ENCODE measurements at regions not wholly inside any gene's neighbourhood (a gene's known extent, or its start where the extent isn't known, plus 50 kb on each side); places are given as distances from the start of the nearest gene placed in this dataset.

DNA sequence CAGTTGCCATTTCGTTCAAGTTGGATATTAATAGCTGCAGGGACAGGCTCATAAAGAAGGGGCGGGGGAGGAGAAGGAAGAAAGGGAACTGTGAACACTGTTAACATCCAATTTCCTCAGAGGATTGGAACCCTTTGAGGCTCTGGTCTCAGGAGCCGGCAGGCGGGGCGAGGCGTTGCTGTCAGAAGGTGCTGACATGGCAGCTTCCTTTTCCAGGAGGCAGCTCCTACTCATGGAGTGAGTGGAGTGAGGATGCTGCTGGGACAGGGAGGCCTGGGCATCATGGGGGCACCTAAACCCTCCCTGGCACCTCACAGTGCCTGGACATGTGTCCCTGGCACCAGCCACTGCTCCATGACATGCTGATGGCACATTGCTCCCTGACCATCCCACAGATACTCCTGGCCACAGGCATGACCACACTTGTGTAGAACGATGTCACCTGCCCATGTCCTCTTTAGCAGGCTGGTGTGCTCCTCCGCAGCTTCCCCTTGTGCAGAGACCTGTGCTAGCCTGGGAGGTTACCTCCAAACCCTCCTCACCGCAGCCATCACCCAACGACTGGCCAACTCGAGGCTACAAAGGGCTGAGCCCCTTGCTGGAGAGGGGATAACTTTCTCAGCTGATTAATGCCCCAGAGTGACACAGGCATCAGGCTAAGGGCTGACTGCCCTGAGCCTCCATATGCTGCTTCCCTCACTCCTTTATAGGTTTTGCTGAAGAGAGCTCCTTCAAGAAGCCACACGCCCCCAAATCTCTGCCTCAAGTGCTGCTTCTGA is 79.6 kb upstream of the NECTIN1 start:
- H3K4me3 Mint-ChIP-seq = no peak overlapping the region
- no peak overlapping the region for H3K27ac Mint-ChIP-seq
- no peak for DNase-seq
- no peaks in the 10 kb centered on the region for H3K27me3 Mint-ChIP-seq
- no peaks in the 10 kb centered on the region for H3K4me1 Mint-ChIP-seq (ENCODE audit: low read depth)
- no peaks in the 10 kb centered on the region for H3K9me3 Mint-ChIP-seq
- H3K36me3 Mint-ChIP-seq (ENCODE audit: low read depth) = no peaks in the 10 kb centered on the region

DNA sequence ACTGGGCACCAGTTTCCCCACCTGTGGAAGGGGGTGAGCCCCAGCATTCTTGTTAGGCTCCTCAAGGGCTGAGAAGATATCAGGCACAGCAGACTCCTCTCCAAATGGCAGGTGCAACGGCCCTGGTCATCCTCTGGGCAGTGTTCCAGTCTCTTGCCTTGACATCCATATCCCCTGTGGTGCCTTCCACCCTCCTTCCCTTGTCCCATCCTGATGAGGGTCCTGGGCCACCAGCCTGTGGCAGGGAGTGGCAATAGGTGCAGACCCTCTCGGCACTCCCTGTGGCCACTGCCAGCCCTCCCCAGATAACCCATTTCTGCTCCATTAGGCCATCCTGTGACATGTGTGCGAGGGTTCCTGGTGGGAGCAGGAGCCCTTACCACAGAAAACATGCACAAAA is 78.8 kb upstream of the NECTIN1 start:
- H3K4me1 Mint-ChIP-seq (ENCODE audit: low read depth) = no peaks in the 10 kb centered on the region
- no peak overlapping the region for H3K27ac Mint-ChIP-seq
- no peaks in the 10 kb centered on the region for H3K9me3 Mint-ChIP-seq
- DNase-seq = no peak
- no peaks in the 10 kb centered on the region for H3K36me3 Mint-ChIP-seq (ENCODE audit: low read depth)
- H3K27me3 Mint-ChIP-seq = no peaks in the 10 kb centered on the region
- no peak overlapping the region for H3K4me3 Mint-ChIP-seq

DNA sequence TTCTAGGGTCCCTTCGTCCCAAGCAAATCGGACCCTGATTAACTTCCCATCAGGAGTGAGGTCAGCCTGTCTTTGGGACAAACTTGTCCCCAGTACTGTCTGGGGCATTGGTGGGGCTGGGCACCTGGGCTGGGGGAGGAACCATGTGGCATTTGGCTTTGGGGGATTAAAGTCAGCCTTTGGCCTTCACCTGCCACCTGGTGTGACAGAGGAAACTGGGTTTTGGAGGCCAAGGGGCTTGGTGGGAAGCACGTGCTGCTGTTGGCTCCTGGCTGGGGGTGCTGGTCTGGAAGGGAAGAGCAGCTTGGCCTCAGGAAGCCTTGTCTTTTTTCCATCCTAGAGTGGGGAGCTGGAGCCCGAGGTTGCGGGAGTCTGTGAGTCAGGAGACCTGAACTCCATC is 78.4 kb upstream of the NECTIN1 start:
- DNase-seq = no peak
- Mint-ChIP-seq H3K4me1 (ENCODE audit: low read depth) (no peaks in the 10 kb centered on the region), H3K4me3 (no peak overlapping the region), H3K36me3 (ENCODE audit: low read depth) (no peaks in the 10 kb centered on the region), H3K9me3 (no peaks in the 10 kb centered on the region), H3K27me3 (no peaks in the 10 kb centered on the region), H3K27ac (no peak overlapping the region)

DNA sequence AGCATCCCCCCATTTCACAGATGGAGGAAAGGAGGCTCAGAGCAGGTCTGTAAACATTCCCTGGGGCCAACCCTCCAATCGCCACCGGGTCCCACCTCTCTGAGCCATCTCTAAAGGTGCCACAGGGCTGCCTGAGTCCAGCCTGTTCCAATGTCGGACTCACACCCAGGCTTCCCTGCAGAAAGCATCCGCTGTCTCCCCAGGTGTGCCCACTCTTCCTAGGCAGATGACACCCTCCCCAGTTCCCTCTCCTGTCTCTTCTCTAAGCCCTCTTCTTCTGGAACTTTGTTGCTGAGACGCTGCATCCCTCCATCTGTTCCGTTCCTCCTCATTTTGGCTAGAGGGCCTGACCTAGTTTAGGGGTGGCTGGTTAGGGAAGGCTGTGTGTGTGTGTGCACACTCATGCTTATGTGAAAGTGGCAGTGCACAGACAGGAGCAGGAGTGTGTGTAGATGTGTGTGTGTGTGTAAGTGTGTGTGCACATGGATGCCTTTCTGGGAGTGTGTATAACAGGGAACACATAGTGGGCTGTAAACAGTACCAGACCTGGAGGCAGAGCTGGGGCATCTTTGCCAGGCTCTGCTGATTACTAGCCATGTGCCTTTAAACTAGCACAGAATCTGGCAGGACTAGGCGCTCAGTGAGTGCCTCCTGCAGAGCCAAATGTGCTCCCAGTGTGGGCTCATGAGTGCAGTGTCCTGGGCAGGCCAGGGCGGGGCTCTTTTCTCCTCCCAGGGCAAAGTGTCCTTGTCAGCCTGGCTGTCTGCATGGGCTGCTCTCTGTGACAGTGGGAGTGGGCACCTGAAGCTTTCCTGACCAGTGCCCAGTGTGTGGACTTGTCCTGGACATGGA is 77.3 kb upstream of the NECTIN1 start:
- no peak overlapping the region for H3K27ac Mint-ChIP-seq
- H3K4me3 Mint-ChIP-seq = no peak overlapping the region
- peaks cover 4% of the 10 kb centered on the region for H3K27me3 Mint-ChIP-seq
- no peaks in the 10 kb centered on the region for H3K4me1 Mint-ChIP-seq (ENCODE audit: low read depth)
- no peaks in the 10 kb centered on the region for H3K9me3 Mint-ChIP-seq
- DNase-seq = no peak
- H3K36me3 Mint-ChIP-seq (ENCODE audit: low read depth) = no peaks in the 10 kb centered on the region

DNA sequence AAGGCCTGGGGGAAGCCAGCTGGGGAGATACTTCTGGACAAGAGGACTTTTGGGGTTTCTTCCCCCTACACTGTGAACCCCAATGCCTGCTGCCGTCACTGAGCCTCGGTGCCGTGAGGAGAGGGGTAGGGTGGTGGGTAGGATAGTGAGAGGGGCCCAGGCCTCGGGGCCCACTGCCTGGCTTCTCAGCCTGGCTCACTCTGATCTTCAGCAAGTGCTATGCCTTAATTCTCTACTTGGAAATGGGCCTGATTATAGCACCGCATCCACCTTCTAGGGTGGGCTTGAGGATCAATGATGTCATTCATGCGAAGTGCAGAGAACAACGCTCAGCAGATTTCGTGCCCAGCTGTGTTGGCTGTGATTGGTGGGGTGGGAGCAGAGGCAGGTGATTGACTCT is 76.7 kb upstream of the NECTIN1 start:
- Mint-ChIP-seq H3K9me3 (no peaks in the 10 kb centered on the region), H3K36me3 (ENCODE audit: low read depth) (no peaks in the 10 kb centered on the region), H3K4me1 (ENCODE audit: low read depth) (no peaks in the 10 kb centered on the region), H3K27me3 (peaks cover 4% of the 10 kb centered on the region), H3K27ac (no peak overlapping the region), H3K4me3 (no peak overlapping the region)
- DNase-seq = no peak

DNA sequence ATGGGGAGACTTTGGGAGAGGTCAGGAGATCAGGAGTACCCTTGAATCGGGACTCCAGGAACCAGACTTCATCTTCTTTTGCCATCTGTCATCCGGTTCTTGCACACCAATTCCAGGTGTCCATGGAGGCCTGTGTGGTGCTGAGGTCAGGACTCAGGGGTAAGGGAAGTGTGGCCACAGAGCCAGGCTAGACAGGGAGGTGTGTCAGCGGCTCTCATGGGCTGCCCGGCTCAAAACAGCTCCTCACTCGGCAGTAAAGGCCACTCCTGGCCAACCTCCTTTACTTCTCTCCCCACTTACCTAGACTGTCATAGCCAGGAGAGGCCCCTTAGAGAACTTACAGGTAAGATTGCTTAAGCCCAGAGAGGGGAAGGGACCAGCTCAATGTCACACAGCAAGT is 75.7 kb upstream of the NECTIN1 start:
- Mint-ChIP-seq H3K27ac (no peak overlapping the region), H3K4me1 (ENCODE audit: low read depth) (no peaks in the 10 kb centered on the region), H3K27me3 (peaks cover 4% of the 10 kb centered on the region), H3K4me3 (no peak overlapping the region), H3K9me3 (no peaks in the 10 kb centered on the region), H3K36me3 (ENCODE audit: low read depth) (no peaks in the 10 kb centered on the region)
- DNase-seq = no peak

DNA sequence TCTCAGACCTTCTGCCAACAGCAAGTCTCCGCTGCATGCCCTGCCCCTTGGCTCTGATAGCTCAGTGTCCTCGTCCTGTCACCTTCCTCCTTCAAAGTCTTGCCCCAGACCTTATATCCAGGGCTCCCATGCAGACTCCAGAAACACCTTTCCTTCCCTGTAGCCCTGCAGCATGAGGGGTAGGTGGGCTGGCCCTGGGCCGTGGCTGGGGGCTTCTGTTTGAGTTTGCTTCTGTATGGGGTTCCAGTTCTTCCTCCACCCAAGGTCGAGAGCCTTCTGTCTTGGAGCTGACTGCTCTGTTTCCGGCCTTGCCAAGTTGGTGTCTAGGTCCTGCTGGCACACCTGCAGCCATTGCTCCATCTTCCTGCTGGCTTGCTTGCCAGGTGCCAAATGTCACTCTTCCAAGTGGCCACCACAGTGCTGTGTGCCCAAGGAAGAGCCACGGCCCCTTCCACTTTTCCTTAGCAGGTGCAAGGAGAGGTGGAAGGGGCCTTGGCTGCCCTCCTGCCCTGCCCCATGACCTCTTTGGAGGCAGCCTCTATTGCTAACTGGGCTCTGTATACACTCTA is 74.8 kb upstream of the NECTIN1 start:
- Mint-ChIP-seq H3K4me3 (no peak overlapping the region), H3K27me3 (peaks cover 8% of the 10 kb centered on the region), H3K36me3 (ENCODE audit: low read depth) (no peaks in the 10 kb centered on the region), H3K27ac (no peak overlapping the region), H3K4me1 (ENCODE audit: low read depth) (no peaks in the 10 kb centered on the region), H3K9me3 (no peaks in the 10 kb centered on the region)
- DNase-seq = no peak

DNA sequence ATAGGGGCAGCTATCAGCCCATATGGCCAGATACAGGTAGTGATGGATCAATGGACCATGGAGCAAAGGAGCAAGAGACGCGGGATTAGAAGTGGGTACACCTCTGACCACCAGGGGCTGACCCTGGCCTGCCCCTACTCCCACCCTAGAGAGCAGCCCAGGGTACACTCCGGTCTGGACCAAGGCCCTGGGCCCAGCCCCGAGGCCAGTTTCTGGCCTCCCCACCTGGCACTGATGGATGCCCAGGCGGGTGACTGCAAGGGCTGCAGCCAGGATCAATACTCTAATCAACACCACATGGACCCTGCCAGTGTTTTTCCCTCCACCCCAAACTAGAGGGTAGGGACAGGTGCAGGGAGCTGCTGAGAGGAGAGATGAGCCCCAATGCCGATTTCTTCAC is 74.1 kb upstream of the NECTIN1 start:
- Mint-ChIP-seq H3K4me3 (no peak overlapping the region), H3K4me1 (ENCODE audit: low read depth) (no peaks in the 10 kb centered on the region), H3K27ac (no peak overlapping the region), H3K36me3 (ENCODE audit: low read depth) (no peaks in the 10 kb centered on the region), H3K27me3 (peaks cover 9% of the 10 kb centered on the region), H3K9me3 (no peaks in the 10 kb centered on the region)
- DNase-seq = no peak

DNA sequence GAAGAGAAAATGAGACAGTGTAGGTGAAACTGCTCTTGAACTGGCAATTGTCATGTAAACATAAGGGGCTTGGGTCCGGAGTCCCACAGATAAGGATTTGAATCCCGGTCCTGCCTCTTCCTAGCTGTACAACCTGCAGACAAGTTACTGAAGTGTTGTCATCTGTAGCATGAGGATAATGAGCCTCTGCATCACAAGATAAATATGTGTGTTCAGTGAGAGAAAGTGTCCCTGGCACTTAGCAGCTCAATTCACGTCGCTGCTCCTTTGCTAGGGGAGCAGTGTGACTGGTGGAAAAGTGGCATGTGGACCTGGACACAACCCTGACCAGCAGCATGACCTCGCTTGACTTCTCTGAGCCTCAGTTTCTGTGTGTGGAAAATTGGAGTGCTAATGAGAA is 73.7 kb upstream of the NECTIN1 start:
- Mint-ChIP-seq H3K4me1 (ENCODE audit: low read depth) (no peaks in the 10 kb centered on the region), H3K9me3 (no peaks in the 10 kb centered on the region), H3K27ac (no peak overlapping the region), H3K27me3 (peaks cover 11% of the 10 kb centered on the region), H3K4me3 (no peak overlapping the region), H3K36me3 (ENCODE audit: low read depth) (no peaks in the 10 kb centered on the region)
- DNase-seq = no peak

DNA sequence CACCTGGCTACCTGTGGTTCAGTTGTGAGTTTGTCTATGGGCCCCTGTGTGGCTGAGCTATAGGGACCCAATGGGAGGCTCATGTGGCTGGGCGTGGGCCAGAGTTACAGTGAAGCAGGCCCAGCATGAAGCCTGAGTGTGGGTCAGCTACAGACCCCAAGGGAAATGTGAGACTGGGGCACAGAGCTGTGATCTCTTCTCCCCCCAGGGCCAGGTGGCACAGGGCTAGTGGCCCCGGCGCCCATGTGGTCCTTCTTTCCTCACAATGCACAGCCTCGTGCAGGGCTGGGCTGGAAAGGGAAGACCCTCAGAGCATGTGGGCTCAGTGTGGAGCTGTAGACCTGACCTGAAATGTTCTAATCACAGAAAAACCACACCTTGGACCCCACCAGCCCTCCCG is 71.6 kb upstream of the NECTIN1 start:
- H3K4me1 Mint-ChIP-seq (ENCODE audit: low read depth) = no peaks in the 10 kb centered on the region
- no peak overlapping the region for H3K27ac Mint-ChIP-seq

DNA sequence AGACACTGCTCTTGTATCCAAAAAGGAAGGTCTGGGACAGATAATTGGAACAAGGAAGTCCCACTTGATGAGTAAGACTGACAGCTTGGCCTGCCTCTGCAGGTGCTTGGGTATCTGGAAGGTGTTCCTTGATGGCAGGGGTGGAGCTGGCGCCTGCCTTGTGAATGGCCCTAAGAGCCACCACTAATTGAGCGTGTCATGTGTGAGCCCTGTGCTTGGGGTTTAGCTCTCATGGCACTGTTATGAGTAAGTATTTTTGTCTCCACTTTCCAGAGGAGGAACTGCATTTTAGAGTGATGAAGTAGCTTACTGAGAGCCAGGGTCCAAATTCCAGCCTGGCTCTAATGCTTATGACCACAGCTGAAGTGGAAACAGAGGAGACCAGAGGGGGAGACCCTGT is 71.2 kb upstream of the NECTIN1 start:
- no peak overlapping the region for H3K27ac Mint-ChIP-seq
- peaks cover 23% of the 10 kb centered on the region for H3K27me3 Mint-ChIP-seq
- no peaks in the 10 kb centered on the region for H3K9me3 Mint-ChIP-seq
- no peak for DNase-seq
- H3K36me3 Mint-ChIP-seq (ENCODE audit: low read depth) = no peaks in the 10 kb centered on the region
- H3K4me3 Mint-ChIP-seq = no peak overlapping the region
- H3K4me1 Mint-ChIP-seq (ENCODE audit: low read depth) = no peaks in the 10 kb centered on the region

More for the DNA sequence above, 71.6 kb upstream of the NECTIN1 start:
- no peaks in the 10 kb centered on the region for H3K36me3 Mint-ChIP-seq (ENCODE audit: low read depth)
- H3K9me3 Mint-ChIP-seq = no peaks in the 10 kb centered on the region
- H3K4me3 Mint-ChIP-seq = no peak overlapping the region
- H3K27me3 Mint-ChIP-seq = peaks cover 20% of the 10 kb centered on the region
- no peak for DNase-seq

DNA sequence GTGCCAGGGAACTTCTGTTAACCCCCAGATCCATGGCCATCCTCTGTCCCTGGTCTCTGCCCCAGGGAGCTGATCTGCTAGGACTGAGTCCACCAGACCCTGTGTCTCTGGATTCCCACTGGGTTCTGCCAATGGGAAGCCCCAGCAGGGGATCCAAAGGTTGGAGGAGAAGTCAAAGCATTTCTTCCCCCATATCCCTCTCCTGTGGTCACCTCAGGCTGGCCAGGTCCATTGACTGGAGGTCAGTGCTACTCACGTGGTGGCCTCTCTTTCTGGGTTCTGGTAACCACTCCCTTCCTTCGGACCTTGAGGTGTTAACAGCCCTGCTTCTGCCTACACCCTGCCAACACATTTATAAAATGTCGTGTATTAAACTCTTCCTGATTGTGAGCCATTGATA is 69.7 kb upstream of the NECTIN1 start:
- Mint-ChIP-seq H3K36me3 (ENCODE audit: low read depth) (no peaks in the 10 kb centered on the region), H3K9me3 (no peaks in the 10 kb centered on the region), H3K27me3 (peaks cover 23% of the 10 kb centered on the region), H3K4me1 (ENCODE audit: low read depth) (no peaks in the 10 kb centered on the region), H3K27ac (no peak overlapping the region), H3K4me3 (no peak overlapping the region)
- no peak for DNase-seq

DNA sequence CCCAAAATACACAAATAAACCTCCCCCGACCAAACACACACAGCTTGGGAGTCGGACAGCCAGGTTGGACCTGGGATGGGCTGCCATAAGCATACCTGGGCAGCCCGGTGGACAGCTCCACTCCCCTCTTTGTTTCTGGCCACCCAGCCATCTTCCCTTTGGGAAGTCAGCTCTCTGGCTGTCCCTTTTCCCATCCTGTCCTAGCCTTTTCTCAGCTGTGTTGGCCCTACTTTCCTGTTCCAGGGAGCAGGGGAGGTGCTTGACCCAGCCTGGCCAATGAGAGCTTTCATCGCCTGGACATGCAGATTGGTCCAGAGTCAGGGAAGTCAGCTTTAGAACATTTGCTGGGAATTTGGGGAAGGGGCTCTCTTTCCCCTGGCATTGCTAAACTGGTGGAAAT is 68.7 kb upstream of the NECTIN1 start:
- Mint-ChIP-seq H3K4me3 (no peak overlapping the region), H3K9me3 (no peaks in the 10 kb centered on the region), H3K27ac (no peak overlapping the region), H3K27me3 (peaks cover 23% of the 10 kb centered on the region), H3K4me1 (ENCODE audit: low read depth) (no peaks in the 10 kb centered on the region), H3K36me3 (ENCODE audit: low read depth) (no peaks in the 10 kb centered on the region)
- no peak for DNase-seq

DNA sequence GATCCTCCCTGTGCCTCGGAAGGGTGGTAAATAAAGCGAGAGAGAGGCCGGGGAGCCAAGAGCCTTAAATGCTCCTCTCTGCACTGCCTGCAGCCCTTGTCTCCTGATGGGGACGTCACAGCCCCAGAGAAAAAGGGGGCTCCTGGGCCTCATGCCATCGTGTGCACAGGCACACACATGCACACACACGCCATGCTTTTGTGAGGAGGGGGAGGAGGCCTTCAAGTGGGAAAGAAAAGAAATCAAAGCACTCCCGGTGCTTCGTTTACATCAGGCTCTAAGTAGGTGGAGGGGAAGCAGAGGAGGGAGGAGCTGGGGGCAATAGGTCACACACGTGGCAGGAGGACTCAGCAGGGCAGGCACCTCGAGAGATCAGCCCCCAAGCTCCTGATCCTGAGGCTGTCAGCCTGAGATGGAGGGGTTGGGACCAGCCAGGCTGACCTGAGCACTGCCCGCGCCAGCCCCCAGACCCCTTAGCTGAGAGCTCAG is 68.2 kb upstream of the NECTIN1 start:
- Mint-ChIP-seq H3K36me3 (ENCODE audit: low read depth) (no peaks in the 10 kb centered on the region), H3K4me3 (no peak overlapping the region), H3K4me1 (ENCODE audit: low read depth) (no peaks in the 10 kb centered on the region), H3K27ac (no peak overlapping the region), H3K9me3 (no peaks in the 10 kb centered on the region), H3K27me3 (peaks cover 23% of the 10 kb centered on the region)
- DNase-seq = no peak

Data from activated T-cell treated with anti-CD3 and anti-CD28 coated beads, Interleukin-2, amount 50 U/mL, for 24 hours (primary cell).